Amniotic epithelial cell (primary cell): ENCODE measurements at regions not wholly inside any gene's neighbourhood (a gene's known extent, or its start where the extent isn't known, plus 50 kb on each side); places are given as distances from the start of the nearest gene placed in this dataset.
A peak's percentile ranks its signal among the peaks of the same experiment; 100 is the strongest.
"Not testable (repeated sequence)": the region's sequence is repeated elsewhere in the genome, so short reads cannot be mapped to it uniquely, and the experiment has no call there.

Experiments used
- DNase-seq: peaks from one replicate; pipeline ENCODE4 v3.0.0-alpha.2; 2010; ENCODE audit warnings: low read depth

- no peak for DNase-seq
Measured at GRCh38 chr6:126976253-126976797, 142.1 kb upstream of the RSPO3 start.

DNA sequence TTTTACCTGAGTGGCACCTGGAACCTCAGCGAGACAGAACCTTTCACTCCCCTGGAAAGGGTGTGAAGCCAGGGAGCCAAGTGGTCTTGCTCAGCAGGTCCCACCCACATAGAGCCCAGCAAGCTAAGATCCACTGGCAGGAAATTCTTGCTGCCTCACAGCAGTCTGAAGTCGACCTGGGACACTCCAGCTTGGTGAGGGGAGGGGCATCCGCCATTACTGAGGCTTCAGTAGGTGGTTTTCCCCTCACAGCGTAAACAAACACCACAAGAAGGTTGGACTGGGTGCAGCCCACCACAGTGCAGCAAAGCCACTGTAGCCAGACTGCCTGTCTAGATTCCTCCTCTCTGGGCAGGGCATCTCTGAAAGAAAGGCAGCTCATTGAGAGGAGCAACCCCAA lies 134.7 kb upstream of the RSPO3 start:
- DNase-seq: no peak

DNA sequence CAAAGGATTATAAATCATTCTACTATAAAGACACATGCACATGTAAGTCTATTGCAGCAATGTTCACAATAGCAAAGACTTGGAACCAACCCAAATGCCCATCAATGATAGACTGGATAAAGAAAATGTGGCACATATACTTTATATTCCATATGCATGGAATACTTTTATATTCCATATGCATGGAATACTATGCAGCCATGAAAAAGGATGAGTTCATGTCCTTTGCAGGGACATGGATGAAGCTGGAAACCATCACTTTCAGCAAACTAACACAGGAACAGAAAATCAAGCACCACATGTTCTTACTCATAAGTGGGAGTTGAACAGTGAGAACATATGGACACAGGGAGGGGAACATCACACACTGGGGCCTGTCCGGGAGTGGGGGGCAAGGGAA lies 130.3 kb upstream of the RSPO3 start:
- DNase-seq: not testable (repeated sequence)

DNA sequence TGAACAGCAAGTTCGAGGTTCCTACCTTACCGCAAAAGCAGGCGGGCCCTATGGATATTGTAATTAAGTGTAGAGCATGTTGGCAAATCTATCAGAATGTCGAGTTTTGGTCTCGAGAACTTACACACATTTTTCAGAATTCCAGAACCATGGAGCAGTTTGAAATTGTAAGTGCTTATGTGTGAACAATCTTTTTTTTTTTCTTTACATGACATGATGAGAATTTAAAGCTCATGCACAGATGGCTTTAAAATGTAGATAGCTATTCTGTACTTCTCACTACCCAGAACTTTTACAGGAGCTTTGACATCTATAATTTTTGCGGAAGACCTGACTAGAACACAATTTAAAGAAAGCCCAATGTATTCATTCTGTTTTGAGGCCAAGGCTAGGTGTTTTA lies 117.8 kb upstream of the RSPO3 start:
- no peak for DNase-seq

- no peak for DNase-seq
Measured at GRCh38 chr6:127013865-127014264, 104.6 kb upstream of the RSPO3 start.

DNA sequence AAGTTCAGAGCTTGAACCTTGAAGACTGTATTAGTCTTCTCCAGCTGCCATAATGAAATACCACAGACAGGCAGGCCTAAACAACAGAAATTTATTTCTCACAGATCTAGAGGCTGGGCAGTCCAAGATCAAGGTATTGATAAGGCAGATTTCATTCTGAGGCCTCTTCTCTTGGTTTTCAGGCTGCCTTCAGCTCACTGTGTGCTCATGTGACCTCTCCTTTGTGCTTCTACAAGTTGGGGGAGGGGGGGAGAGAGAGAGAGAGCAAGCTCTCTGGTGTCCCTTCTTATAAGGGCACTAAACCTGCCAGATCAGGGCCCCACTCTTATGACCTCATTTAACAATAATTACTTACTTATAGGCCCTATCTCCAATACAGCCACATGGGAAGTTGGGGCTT lies 102.6 kb upstream of the RSPO3 start:
- no peak for DNase-seq

DNA sequence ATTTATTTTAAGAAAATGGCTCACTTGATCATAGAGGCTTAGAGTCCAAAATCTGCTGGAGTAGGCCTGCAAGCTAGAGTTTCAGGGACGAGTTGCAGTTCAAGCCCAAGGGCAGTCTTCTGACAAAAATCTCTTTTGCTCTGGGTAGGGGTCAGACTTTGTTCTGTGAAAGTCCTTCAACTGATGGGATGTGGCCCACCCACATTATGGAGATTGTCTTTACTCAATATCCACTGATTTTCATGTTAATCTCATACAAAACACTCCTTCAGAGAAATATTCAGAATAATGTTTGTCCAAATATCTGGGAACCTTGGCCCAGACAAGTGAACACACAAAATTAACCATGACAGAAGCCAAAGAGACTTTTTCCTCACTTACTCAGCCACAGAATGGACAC lies 98.6 kb upstream of the RSPO3 start:
- DNase-seq: no peak

- peak; percentile 40 for DNase-seq
Measured at GRCh38 chr6:127022302-127022701, 96.2 kb upstream of the RSPO3 start.

GRCh38 chr6:127023001-127023778 lies 95.3 kb upstream of the RSPO3 start:
- no peak for DNase-seq

- DNase-seq: peak; percentile 21
Measured at GRCh38 chr6:127026247-127026646, 92.2 kb upstream of the RSPO3 start.

- DNase-seq: no peak
Measured at GRCh38 chr6:127030111-127030510, 88.4 kb upstream of the RSPO3 start.

DNA sequence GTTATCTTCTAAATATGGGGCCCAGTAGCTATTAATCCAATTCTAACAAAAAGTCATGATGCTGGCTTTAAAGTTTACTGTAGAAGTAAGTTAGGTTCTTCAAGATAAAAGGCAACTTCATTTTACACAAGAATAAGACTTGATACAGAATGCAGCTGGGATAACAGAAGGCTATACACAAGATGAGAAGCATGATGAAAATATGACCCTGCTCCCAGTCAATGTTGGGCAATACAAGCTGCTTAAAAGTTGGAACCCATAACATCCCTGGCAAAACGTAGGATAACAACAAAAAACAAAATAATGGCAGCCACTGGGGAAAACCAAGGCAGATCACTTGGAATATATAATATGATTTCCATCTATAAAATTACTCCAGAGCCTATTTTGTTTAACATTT lies 87.6 kb upstream of the RSPO3 start:
- DNase-seq: no peak

- DNase-seq: peak; percentile 55
Measured at GRCh38 chr6:127031511-127031910, 87.0 kb upstream of the RSPO3 start.

- no peak for DNase-seq
Measured at GRCh38 chr6:127032971-127033370, 85.5 kb upstream of the RSPO3 start.

- DNase-seq: peak; percentile 87
Measured at GRCh38 chr6:127051571-127052260, 66.8 kb upstream of the RSPO3 start.

DNA sequence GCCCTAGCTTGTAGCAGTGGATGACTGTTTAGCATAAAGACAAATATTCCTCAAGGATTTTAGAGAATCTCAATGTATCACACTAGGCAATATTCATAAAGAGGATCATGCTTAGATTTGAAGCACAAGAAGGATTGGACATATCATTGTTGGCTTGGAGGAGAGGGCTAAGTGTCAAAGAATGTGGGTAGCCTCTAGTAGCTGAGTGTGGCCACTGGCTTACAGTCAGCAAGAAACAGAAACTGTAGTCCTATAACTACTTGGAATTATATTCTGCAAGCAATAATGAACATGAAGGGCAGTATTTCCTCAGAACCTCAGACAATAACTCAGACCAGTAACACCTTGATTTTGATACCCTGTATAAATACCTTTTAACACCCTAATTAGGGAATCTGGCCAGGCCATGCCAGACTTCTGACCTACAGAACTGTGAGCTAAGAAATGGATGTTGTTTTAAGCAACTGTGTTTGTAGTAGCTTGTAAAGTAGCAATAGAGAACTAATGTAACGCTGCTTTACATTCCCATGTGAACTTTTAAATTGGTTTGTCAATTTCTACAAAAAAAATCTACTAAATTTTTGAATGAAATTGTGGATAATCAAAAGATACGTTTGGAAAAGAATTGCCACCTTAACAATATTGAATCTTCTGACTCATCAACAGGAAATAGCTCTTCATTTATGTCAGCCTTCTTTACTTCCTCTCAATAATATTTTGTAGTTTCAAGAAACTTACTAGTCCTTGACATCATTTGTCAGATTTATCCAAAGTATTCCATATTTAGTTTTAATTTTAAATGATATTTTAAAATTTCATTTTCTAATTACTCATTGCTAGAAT lies 65.2 kb upstream of the RSPO3 start:
- DNase-seq: no peak

GRCh38 chr6:127053875-127054235 lies 64.6 kb upstream of the RSPO3 start:
- no peak for DNase-seq

GRCh38 chr6:127058027-127058426 lies 60.4 kb upstream of the RSPO3 start:
- peak; percentile 72 for DNase-seq

DNA sequence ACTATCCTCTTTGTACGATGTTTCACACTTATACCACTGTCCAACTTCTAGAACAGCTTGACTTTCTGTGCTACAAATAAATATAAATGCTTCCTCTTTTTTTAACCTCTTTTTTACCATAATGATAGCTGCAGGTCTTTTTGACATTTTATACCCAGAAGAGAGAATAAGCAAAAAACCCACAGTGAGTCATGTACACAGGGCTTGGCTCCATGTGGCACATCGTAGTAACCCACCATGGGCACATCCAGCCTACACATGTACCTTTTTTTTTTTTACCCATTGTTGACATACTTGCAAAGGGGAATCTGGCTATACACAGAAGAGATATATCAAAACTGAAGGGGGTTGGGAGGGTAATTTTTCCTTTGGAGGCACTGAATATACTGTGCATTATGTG lies 59.5 kb upstream of the RSPO3 start:
- no peak for DNase-seq
